Neural progenitor cell (in vitro differentiated cells): ENCODE measurements at regions not wholly inside any gene's neighbourhood (a gene's known extent, or its start where the extent isn't known, plus 50 kb on each side); places are given as distances from the start of the nearest gene placed in this dataset.

Experiments
- DNase-seq: peaks from one replicate; pipeline ENCODE4 v3.0.0-alpha.2; 2016; ENCODE audit warnings: low spot score
- H2AFZ ChIP-seq: fragments of 200-600 bp; sonication (generic); replicated peaks from 2 replicates; pipeline ENCODE4 v1.6.1; 2016; ENCODE audit warnings: antibody characterized with exemption
- H3F3A ChIP-seq: fragments of 200-600 bp; sonication (generic); 2 replicates; pipeline ENCODE4 v1.6.1; 2016; ENCODE audit warnings: antibody characterized with exemption, low read depth
- H3K27ac ChIP-seq: fragments of 200-600 bp; sonication (generic); 2 replicates; pipeline ENCODE4 v1.5.1; 2016; ENCODE audit warnings: mild to moderate bottlenecking
- H3K27me3 ChIP-seq: fragments of 200-600 bp; sonication (generic); 2 replicates; pipeline ENCODE4 v1.6.1; 2016; ENCODE audit warnings: mild to moderate bottlenecking, moderate library complexity
- H3K36me3 ChIP-seq: fragments of 200-600 bp; sonication (generic); 2 replicates; pipeline ENCODE4 v1.5.1; 2016
- H3K4me1 ChIP-seq: fragments of 200-600 bp; sonication (generic); 2 replicates; pipeline ENCODE4 v1.6.1; 2016; ENCODE audit warnings: mixed run types
- H3K4me2 ChIP-seq: fragments of 200-600 bp; sonication (generic); 2 replicates; pipeline ENCODE4 v1.6.1; 2016
- H3K4me3 ChIP-seq: fragments of 200-600 bp; sonication (generic); 2 replicates; pipeline ENCODE4 v1.5.1; 2016
- H3K79me2 ChIP-seq: fragments of 200-600 bp; sonication (generic); 2 replicates; pipeline ENCODE4 v1.6.1; 2016; ENCODE audit warnings: low read depth
- H3K9ac ChIP-seq: fragments of 200-600 bp; sonication (generic); 2 replicates; pipeline ENCODE4 v1.6.1; 2016
- H3K9me3 ChIP-seq: fragments of 200-600 bp; sonication (generic); 2 replicates; pipeline ENCODE4 v1.5.1; 2016; ENCODE audit warnings: low read depth
- H4K20me1 ChIP-seq: fragments of 200-600 bp; sonication (generic); 2 replicates; pipeline ENCODE4 v1.6.1; 2016; ENCODE audit warnings: low read depth
- H3K27ac Mint-ChIP-seq: 3 replicates; pipeline ENCODE4 v1.8.0; 2021; ENCODE audit warnings: mixed read lengths
- H3K27me3 Mint-ChIP-seq: 2 replicates; pipeline ENCODE4 v1.8.0; 2022; ENCODE audit warnings: low read depth, mild to moderate bottlenecking, inconsistent platforms, moderate library complexity, mixed read lengths; ENCODE audit not compliant: insufficient read depth
- H3K36me3 Mint-ChIP-seq: 3 replicates; pipeline ENCODE4 v1.8.0; 2021; ENCODE audit warnings: mixed read lengths
- H3K4me1 Mint-ChIP-seq: 3 replicates; pipeline ENCODE4 v1.8.0; 2021; ENCODE audit warnings: mixed read lengths
- H3K4me3 Mint-ChIP-seq: 3 replicates; pipeline ENCODE4 v1.8.0; 2021; ENCODE audit warnings: mild to moderate bottlenecking, moderate library complexity, mixed read lengths
- H3K9me3 Mint-ChIP-seq: 3 replicates; pipeline ENCODE4 v1.8.0; 2020; ENCODE audit warnings: mixed read lengths
- CTCF ChIP-seq: fragments of 200-600 bp; sonication (generic); IDR thresholded peaks from 2 replicates; pipeline ENCODE4 v1.5.1; 2017; ENCODE audit warnings: antibody characterized with exemption, mild to moderate bottlenecking
- EZH2 ChIP-seq: fragments of 200-600 bp; sonication (generic); IDR thresholded peaks from 2 replicates; pipeline ENCODE4 v1.6.1; 2017; ENCODE audit warnings: antibody characterized with exemption, mild to moderate bottlenecking, moderate library complexity
- EZH2phosphoT487 ChIP-seq: fragments of 200-600 bp; sonication (generic); IDR thresholded peaks from 2 replicates; pipeline ENCODE4 v1.6.1; 2017; ENCODE audit warnings: antibody characterized with exemption

DNA sequence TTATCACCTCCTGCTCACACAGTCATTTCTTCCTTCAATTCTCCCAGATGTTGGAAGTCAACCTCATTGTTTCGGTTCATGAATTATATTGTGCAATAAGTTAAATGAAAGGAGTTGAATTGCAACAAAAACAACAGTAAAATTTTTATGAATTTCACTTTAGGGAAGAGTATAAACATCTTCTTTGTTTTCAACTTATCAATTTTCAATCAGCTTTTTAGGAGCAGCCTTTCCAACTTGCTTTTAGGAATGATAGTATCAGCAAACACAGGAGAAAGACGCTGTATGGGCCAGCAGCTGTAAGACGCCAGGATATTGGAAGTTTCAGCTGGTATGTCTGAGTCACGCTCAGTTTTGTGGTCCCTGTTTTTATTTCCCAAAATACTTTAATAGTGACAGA lies 132.5 kb upstream of the ARGLU1 start:
- peaks cover 21% of the 10 kb centered on the region for H3K4me1 ChIP-seq
- H3K4me3 ChIP-seq: no peak overlapping the region
- Mint-ChIP-seq H3K4me1 (peaks cover 7% of the 10 kb centered on the region), H3K27me3 (no peaks in the 10 kb centered on the region), H3K4me3 (no peak overlapping the region), H3K36me3 (no peaks in the 10 kb centered on the region), H3K9me3 (peaks cover 4% of the 10 kb centered on the region), H3K27ac (no peak overlapping the region)
- H3K27me3 ChIP-seq: no peaks in the 10 kb centered on the region
- no peak for TF ChIP-seq EZH2phosphoT487
- TF ChIP-seq EZH2: no peak
- TF ChIP-seq CTCF: no peak
- H3K36me3 ChIP-seq: no peaks in the 10 kb centered on the region
- no peak overlapping the region for H3K27ac ChIP-seq
- H4K20me1 ChIP-seq: no peaks in the 10 kb centered on the region
- H3K79me2 ChIP-seq: no peaks in the 10 kb centered on the region
- H2AFZ ChIP-seq: no peak overlapping the region
- no peaks in the 10 kb centered on the region for H3K9me3 ChIP-seq
- no peaks in the 10 kb centered on the region for H3F3A ChIP-seq
- H3K9ac ChIP-seq: no peak overlapping the region
- no peak overlapping the region for H3K4me2 ChIP-seq
- DNase-seq: no peak

GRCh38 chr13:106700007-106700406 lies 132.1 kb upstream of the ARGLU1 start:
- Mint-ChIP-seq H3K4me3 (no peak overlapping the region), H3K27ac (no peak overlapping the region), H3K27me3 (no peaks in the 10 kb centered on the region), H3K36me3 (no peaks in the 10 kb centered on the region), H3K9me3 (peaks cover 4% of the 10 kb centered on the region), H3K4me1 (peaks cover 7% of the 10 kb centered on the region)
- DNase-seq: no peak
- TF ChIP-seq EZH2 (no peak), EZH2phosphoT487 (no peak), CTCF (no peak)
- Histone ChIP-seq H4K20me1 (no peaks in the 10 kb centered on the region), H3K27me3 (no peaks in the 10 kb centered on the region), H3F3A (no peaks in the 10 kb centered on the region), H3K9me3 (no peaks in the 10 kb centered on the region), H3K9ac (no peak overlapping the region), H3K36me3 (no peaks in the 10 kb centered on the region), H3K27ac (no peak overlapping the region), H3K4me2 (no peak overlapping the region), H2AFZ (no peak overlapping the region), H3K4me1 (peaks cover 21% of the 10 kb centered on the region), H3K79me2 (no peaks in the 10 kb centered on the region), H3K4me3 (no peak overlapping the region)

DNA sequence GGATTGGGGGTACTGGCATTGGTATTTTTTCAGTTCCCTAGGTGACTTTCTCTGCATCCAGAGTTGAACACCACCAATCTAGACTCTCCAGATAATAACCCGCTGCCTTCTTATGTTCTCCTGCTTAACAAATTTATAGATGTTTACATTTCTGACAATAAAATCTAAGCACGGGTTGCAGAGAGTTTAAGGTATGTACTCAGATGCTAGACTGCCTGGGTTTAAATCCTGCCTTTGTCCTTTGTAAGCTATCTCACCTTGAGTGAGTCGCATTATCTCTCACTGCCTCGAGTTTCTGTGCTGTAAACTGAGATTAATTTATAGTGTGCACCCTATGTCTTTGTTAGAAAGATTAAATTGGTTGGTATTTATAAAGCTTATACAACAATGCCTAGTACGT lies 131.4 kb upstream of the ARGLU1 start:
- no peaks in the 10 kb centered on the region for H3K27me3 Mint-ChIP-seq
- H3K4me1 Mint-ChIP-seq: peaks cover 7% of the 10 kb centered on the region
- no peak overlapping the region for H3K27ac ChIP-seq
- no peaks in the 10 kb centered on the region for H3K27me3 ChIP-seq
- H3K4me2 ChIP-seq: no peak overlapping the region
- no peak overlapping the region for H2AFZ ChIP-seq
- no peaks in the 10 kb centered on the region for H3K79me2 ChIP-seq
- H3K4me3 ChIP-seq: no peak overlapping the region
- H3K9me3 Mint-ChIP-seq: peaks cover 4% of the 10 kb centered on the region
- DNase-seq: no peak
- H3K4me3 Mint-ChIP-seq: no peak overlapping the region
- no peaks in the 10 kb centered on the region for H3F3A ChIP-seq
- no peak overlapping the region for H3K27ac Mint-ChIP-seq
- H3K36me3 ChIP-seq: no peaks in the 10 kb centered on the region
- no peaks in the 10 kb centered on the region for H3K9me3 ChIP-seq
- H4K20me1 ChIP-seq: no peaks in the 10 kb centered on the region
- H3K36me3 Mint-ChIP-seq: no peaks in the 10 kb centered on the region
- H3K9ac ChIP-seq: no peak overlapping the region
- TF ChIP-seq EZH2: no peak
- no peak for TF ChIP-seq EZH2phosphoT487
- TF ChIP-seq CTCF: no peak
- H3K4me1 ChIP-seq: peaks cover 21% of the 10 kb centered on the region
